ENCODE measurements at regions not wholly inside any gene's neighbourhood (a gene's known extent, or its start where the extent isn't known, plus 50 kb on each side); places are given as distances from the start of the nearest gene placed in this dataset.

- DNase-seq (ENCODE audit: low read depth, low spot score): no peak
- Histone ChIP-seq H3K9me1 (replicated peaks; ENCODE audit: control insufficient read depth, extremely low read depth, insufficient read depth, low read length) (no peaks in the 10 kb centered on the region), H3K4me1 (ENCODE audit: control insufficient read depth, extremely low read depth, insufficient read depth, low read length) (peaks cover 11% of the 10 kb centered on the region), H3K27me3 (ENCODE audit: control insufficient read depth in 2 of 2, insufficient read depth in 2 of 2, low read length in 2 of 2) (no peaks in the 10 kb centered on the region), H3K79me2 (ENCODE audit: control insufficient read depth, insufficient read depth, low read length) (no peaks in the 10 kb centered on the region), H3K4me3 (replicated peaks in 1 of 3; ENCODE audit: insufficient read depth in 1 of 3, low read depth in 1 of 3, low read length in 3 of 3) (no peak overlapping the region), H3K27ac (ENCODE audit: insufficient read depth, low read depth, low read length) (no peak overlapping the region), H3K9me3 (replicated peaks; ENCODE audit: control insufficient read depth, insufficient read depth, low read length) (no peaks in the 10 kb centered on the region), H2AFZ (ENCODE audit: low read depth, low read length) (no peak overlapping the region), H4K20me1 (replicated peaks; ENCODE audit: control insufficient read depth, extremely low read depth, insufficient read depth, low read length) (no peaks in the 10 kb centered on the region), H3K4me2 (ENCODE audit: insufficient read depth, low read length) (no peak overlapping the region), H3K9ac (replicated peaks; ENCODE audit: extremely low read depth, insufficient read depth, low read length) (no peak overlapping the region), H3K36me3 (ENCODE audit: control insufficient read depth in 2 of 2, extremely low read depth in 1 of 2, insufficient read depth in 2 of 2, low read length in 2 of 2) (no peaks in the 10 kb centered on the region)
- dilution Hi-C loops (cut with MboI; ENCODE audit: extremely low pct_ligation_motif_present, low sequenced_read_pairs) (no loop called here), intact Hi-C loops (cut with micrococcal nuclease) (no loop called here)
- POLR2A ChIA-PET: no interaction called here
- FAIRE-seq: no peak
- TF ChIP-seq POLR2AphosphoS5 (IDR thresholded peaks at IDR 0.05; ENCODE audit: insufficient read depth, low read depth, low read length) (no peak), EZH2 (IDR thresholded peaks at IDR 0.05; ENCODE audit: borderline replicate concordance, low read depth, low read length, severe bottlenecking) (no peak)
- TF ChIP-seq, protein P1, sequence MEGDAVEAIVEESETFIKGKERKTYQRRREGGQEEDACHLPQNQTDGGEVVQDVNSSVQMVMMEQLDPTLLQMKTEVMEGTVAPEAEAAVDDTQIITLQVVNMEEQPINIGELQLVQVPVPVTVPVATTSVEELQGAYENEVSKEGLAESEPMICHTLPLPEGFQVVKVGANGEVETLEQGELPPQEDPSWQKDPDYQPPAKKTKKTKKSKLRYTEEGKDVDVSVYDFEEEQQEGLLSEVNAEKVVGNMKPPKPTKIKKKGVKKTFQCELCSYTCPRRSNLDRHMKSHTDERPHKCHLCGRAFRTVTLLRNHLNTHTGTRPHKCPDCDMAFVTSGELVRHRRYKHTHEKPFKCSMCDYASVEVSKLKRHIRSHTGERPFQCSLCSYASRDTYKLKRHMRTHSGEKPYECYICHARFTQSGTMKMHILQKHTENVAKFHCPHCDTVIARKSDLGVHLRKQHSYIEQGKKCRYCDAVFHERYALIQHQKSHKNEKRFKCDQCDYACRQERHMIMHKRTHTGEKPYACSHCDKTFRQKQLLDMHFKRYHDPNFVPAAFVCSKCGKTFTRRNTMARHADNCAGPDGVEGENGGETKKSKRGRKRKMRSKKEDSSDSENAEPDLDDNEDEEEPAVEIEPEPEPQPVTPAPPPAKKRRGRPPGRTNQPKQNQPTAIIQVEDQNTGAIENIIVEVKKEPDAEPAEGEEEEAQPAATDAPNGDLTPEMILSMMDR (IDR thresholded peaks at IDR 0.05; ENCODE audit: extremely low read depth in 1 of 2, insufficient read depth in 1 of 2, low read depth in 1 of 2, low read length in 2 of 2): no peak
- CTCF ChIA-PET: interaction anchor here (0.6 to 1.7 kb wide), 2 partner anchors 10 to 1039 kb away, joined by 3 to 4 read pairs; no protein-coding TSS in a partner anchor
- no TSS peak for BruUV-seq (replicated peaks)
These were observed 174.4 kb upstream of the FOXA2 start for GRCh38 chr20:22758815-22759214.

DNA sequence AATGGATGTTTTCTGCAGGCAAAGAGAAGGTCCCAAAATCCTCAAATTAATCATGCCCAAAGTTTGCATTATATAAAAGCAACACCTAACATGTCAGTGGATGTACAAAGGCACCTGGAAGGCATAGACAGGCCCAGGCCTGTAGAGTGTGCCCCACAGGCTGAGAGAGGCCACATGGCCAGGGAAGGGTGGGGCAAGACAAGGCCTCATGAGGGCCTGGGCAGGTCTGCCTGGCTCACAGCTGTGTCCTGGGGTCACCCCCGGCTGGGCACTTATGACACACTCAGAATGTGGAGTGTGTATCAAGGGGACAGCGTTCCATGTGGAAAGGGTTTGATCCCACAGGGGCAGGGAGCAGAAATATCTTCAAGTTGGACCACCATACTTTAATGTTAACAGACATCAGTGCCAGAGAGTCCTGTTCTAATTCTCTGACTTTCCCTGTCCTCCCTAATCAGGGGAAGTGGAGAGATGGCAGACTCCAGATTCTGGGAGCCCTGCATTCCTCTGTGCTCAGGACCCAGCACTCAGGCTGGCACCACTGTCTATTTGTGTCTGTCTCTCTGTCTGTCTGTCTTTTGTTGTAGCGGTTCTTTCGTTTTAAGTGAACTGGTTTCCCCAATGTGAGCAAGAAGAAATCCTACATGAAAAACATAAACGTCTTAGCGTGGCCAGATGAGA is 178.3 kb upstream of the FOXA2 start:
- Histone ChIP-seq H3K27ac (ENCODE audit: insufficient read depth, low read depth, low read length) (no peak overlapping the region), H3K4me1 (ENCODE audit: control insufficient read depth, extremely low read depth, insufficient read depth, low read length) (peaks cover 11% of the 10 kb centered on the region), H4K20me1 (replicated peaks; ENCODE audit: control insufficient read depth, extremely low read depth, insufficient read depth, low read length) (no peaks in the 10 kb centered on the region), H3K4me3 (replicated peaks in 1 of 3; ENCODE audit: insufficient read depth in 1 of 3, low read depth in 1 of 3, low read length in 3 of 3) (no peak overlapping the region), H3K79me2 (ENCODE audit: control insufficient read depth, insufficient read depth, low read length) (no peaks in the 10 kb centered on the region), H3K9ac (replicated peaks; ENCODE audit: extremely low read depth, insufficient read depth, low read length) (no peak overlapping the region), H3K27me3 (ENCODE audit: control insufficient read depth in 2 of 2, insufficient read depth in 2 of 2, low read length in 2 of 2) (no peaks in the 10 kb centered on the region), H3K9me1 (replicated peaks; ENCODE audit: control insufficient read depth, extremely low read depth, insufficient read depth, low read length) (no peaks in the 10 kb centered on the region), H3K36me3 (ENCODE audit: control insufficient read depth in 2 of 2, extremely low read depth in 1 of 2, insufficient read depth in 2 of 2, low read length in 2 of 2) (no peaks in the 10 kb centered on the region), H2AFZ (ENCODE audit: low read depth, low read length) (peak overlapping the region; percentile 56), H3K4me2 (ENCODE audit: insufficient read depth, low read length) (peak overlapping the region; percentile 12), H3K9me3 (replicated peaks; ENCODE audit: control insufficient read depth, insufficient read depth, low read length) (no peaks in the 10 kb centered on the region)
- dilution Hi-C loops (cut with MboI; ENCODE audit: extremely low pct_ligation_motif_present, low sequenced_read_pairs) (no loop called here), intact Hi-C loops (cut with micrococcal nuclease) (loop anchor here (1.0 kb wide), 1 partner anchor 34 kb away; no protein-coding TSS in a partner anchor)
- BruUV-seq (replicated peaks): no TSS peak
- FAIRE-seq (peak; percentile 72), DNase-seq (ENCODE audit: low read depth, low spot score) (no peak)
- POLR2A ChIA-PET: interaction anchor here (1.1 kb wide), 1 partner anchor 595 kb away, joined by 3 read pairs; no protein-coding TSS in a partner anchor
- no peak for TF ChIP-seq POLR2AphosphoS5 (IDR thresholded peaks at IDR 0.05; ENCODE audit: insufficient read depth, low read depth, low read length)
- no peak for TF ChIP-seq GATA2 (IDR thresholded peaks at IDR 0.05; ENCODE audit: insufficient read depth, insufficient read length, low read depth, low read length)
- no peak for TF ChIP-seq MYC (IDR thresholded peaks at IDR 0.05; ENCODE audit: low read depth, low read length)
- no peak for TF ChIP-seq JUN (IDR thresholded peaks at IDR 0.05; ENCODE audit: borderline replicate concordance, insufficient read depth, insufficient read length, low read depth)
- no peak for TF ChIP-seq POLR2A (IDR thresholded peaks at IDR 0.05; ENCODE audit: low read depth, low read length)
- no peak for TF ChIP-seq FOS (IDR thresholded peaks at IDR 0.05; ENCODE audit: borderline replicate concordance, insufficient read depth, low read length)
- TF ChIP-seq EZH2 (IDR thresholded peaks at IDR 0.05; ENCODE audit: borderline replicate concordance, low read depth, low read length, severe bottlenecking): no peak
- no peak for TF ChIP-seq MAX (IDR thresholded peaks at IDR 0.05; ENCODE audit: insufficient read depth, insufficient read length)
- CTCF ChIA-PET: interaction anchor here (1.5 kb wide), 2 partner anchors 89 to 416 kb away, joined by 3 read pairs; no protein-coding TSS in a partner anchor

All from endothelial cell of umbilical vein (primary cell).